Vagina (tissue), 2 donors: ENCODE measurements at regions not wholly inside any gene's neighbourhood (a gene's known extent, or its start where the extent isn't known, plus 50 kb on each side); places are given as distances from the start of the nearest gene placed in this dataset.
A peak's percentile ranks its signal among the peaks of the same experiment; 100 is the strongest.
"Not testable (repeated sequence)": the region's sequence is repeated elsewhere in the genome, so short reads cannot be mapped to it uniquely, and the experiment has no call there.

Source experiments
- DNase-seq, 2 donors: peaks; one replicate each; pipeline ENCODE4 v3.0.0-alpha.2; 2017; ENCODE audit errors: extremely low spot score in 2 of 2
- H3K27ac ChIP-seq: fragments of 200-600 bp; sonication (generic); one replicate; pipeline ENCODE4 v1.5.1; 2019
- H3K27me3 ChIP-seq: fragments of 200-600 bp; sonication (generic); one replicate; pipeline ENCODE4 v1.5.1; 2019
- H3K36me3 ChIP-seq, 2 donors: fragments of 200-600 bp; sonication (generic); one replicate each; pipeline ENCODE4 v1.5.1; 2017 to 2019
- H3K4me1 ChIP-seq: fragments of 200-600 bp; sonication (generic); one replicate; pipeline ENCODE4 v1.5.1; 2019
- H3K4me3 ChIP-seq, 2 donors: fragments of 200-600 bp; sonication (generic); 1 replicate in 1 of 2; 2 replicates in 1 of 2; pipeline ENCODE4 v1.5.1; 2016 to 2019
- H3K9me3 ChIP-seq: fragments of 200-600 bp; sonication (generic); one replicate; pipeline ENCODE4 v1.5.1; 2019
- POLR2A ChIP-seq, 2 donors: fragments of 450-650 bp; IDR thresholded peaks; one replicate each; pipeline ENCODE4 v1.6.1; 2017; ENCODE audit warnings: antibody characterized with exemption in 2 of 2, mild to moderate bottlenecking in 2 of 2, moderate library complexity in 2 of 2
- POLR2AphosphoS5 ChIP-seq, 2 donors: sonication (generic); formaldehyde crosslinking; IDR thresholded peaks; one replicate each; pipeline ENCODE4 v1.9.0; 2017; ENCODE audit warnings: antibody characterized with exemption in 2 of 2, mild to moderate bottlenecking in 2 of 2, low read depth in 1 of 2; ENCODE audit not compliant: insufficient read depth in 1 of 2
- intact Hi-C: fragments of 100-400 bp; cut with DNase I; formaldehyde crosslinking; loops from one replicate; pipeline ENCODE4 v1.15.1; 2023
- TF ChIP-seq, protein P1 (sequence below), 3 experiments: fragments of 450-650 bp in 2 of 3; fragments of 200-600 bp in 1 of 3; sonication (generic) in 1 of 3; IDR thresholded peaks; one replicate each; pipeline ENCODE4 v1.5.1; 2017 to 2019; ENCODE audit warnings: antibody characterized with exemption in 3 of 3, mild to moderate bottlenecking in 2 of 3, moderate library complexity in 2 of 3

DNA sequence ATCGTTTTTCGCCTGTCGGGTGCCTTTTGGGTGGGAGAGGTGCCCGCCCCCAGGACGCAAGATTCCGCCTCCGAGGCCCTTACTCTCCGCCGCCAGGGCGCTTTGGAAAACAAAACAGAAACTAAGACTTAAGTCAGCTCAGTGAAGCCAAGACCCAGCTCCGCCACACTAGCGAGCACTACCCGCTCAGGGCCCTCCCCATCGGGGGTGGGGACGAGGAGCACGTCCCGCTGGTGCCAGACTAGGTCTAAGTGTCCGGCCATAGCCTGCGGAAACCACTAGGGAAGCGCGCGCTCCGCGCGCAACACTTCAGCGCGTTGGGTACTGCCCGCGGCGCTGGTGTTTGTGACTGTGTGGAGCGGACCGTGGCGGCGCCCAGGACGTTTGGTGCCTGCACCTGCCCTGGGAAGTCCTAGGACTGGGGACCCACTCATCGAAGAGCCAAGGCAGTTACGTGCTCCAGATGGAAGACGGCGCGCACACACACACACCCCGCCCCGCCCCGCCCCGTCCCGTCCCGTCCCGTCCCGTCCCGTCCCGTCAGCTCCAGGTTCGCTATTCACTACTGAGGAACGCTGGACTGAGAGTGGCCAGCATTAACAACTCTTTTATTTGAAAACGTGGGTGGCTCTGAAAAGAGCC is 57.6 kb upstream of the BOLA1 start:
- H3K27me3 ChIP-seq, H3K4me3 ChIP-seq, DNase-seq, H3K9me3 ChIP-seq, intact Hi-C loops, H3K27ac ChIP-seq, H3K36me3 ChIP-seq: not testable (repeated sequence)
- H3K4me1 ChIP-seq: peaks cover 29% of the 10 kb centered on the region

DNA sequence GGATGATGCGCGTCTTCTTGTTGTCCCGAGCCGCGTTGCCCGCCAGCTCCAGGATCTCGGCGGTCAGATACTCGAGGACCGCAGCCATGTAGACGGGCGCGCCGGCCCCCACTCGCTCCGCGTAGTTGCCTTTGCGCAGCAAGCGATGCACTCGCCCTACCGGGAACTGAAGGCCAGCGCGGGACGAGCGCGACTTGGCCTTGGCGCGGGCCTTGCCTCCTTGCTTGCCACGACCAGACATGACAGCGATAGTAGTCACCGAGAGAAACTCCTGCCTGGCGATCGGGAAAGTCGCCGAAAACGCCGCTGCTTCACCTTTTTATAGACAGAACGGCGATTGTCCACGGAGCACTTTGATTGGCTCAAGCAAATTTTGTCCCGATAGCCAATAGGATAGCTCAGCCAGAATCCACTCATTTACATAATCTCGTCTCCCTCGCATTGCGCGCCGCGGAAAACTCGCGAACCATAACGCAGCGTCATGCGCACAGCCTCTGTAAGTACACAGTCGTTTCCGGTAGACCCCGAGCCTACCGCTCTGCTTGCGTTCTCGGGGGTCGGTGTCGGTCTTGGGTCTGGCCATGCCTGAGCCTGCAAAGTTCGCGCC is 56.8 kb upstream of the BOLA1 start:
- H3K27ac ChIP-seq, intact Hi-C loops, H3K9me3 ChIP-seq, H3K4me3 ChIP-seq, H3K27me3 ChIP-seq, DNase-seq, H3K36me3 ChIP-seq: not testable (repeated sequence)
- H3K4me1 ChIP-seq: peaks cover 36% of the 10 kb centered on the region

DNA sequence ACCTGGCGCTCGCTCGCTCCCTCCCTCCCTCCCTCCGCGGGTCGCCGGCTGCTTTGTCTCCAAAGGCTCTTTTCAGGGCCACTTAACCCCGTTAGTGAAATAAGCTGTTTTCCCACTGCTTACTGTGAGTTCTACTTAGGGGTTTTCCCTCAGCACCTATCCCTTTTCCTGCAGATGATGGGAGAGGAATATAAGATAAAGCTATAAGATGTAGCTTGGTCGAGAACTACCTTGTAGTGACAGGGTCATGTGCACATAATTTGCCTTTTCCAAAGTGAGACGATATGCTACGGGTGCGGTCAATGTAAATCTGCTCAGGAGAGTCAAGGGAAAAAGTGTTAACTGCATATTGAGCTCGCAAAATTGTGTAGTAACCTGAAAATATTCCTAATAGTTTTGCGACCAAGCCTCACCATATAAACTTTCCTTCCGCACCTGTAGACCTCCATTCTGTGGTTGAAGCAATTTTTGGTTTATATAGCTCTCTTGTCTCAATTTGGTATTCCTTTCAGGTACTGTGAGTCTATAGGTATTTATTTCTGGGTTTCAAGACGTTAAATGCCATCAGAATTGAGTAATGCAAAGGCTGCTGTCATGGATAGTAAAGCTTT is 55.8 kb upstream of the BOLA1 start:
- Histone ChIP-seq H3K27me3 (no peaks in the 10 kb centered on the region), H3K9me3 (no peaks in the 10 kb centered on the region), H3K27ac (peak overlapping the region; percentile 56), H3K4me3 (peak overlapping the region; percentile 44), H3K4me1 (peaks cover 44% of the 10 kb centered on the region), H3K36me3 (no peaks in the 10 kb centered on the region)
- DNase-seq: no peak
- TF ChIP-seq POLR2AphosphoS5 (IDR thresholded peaks at IDR 0.05; ENCODE audit: insufficient read depth in 1 of 2, low read depth in 1 of 2): peak in 1 of 2 donors; percentile 59
- TF ChIP-seq, protein P1, sequence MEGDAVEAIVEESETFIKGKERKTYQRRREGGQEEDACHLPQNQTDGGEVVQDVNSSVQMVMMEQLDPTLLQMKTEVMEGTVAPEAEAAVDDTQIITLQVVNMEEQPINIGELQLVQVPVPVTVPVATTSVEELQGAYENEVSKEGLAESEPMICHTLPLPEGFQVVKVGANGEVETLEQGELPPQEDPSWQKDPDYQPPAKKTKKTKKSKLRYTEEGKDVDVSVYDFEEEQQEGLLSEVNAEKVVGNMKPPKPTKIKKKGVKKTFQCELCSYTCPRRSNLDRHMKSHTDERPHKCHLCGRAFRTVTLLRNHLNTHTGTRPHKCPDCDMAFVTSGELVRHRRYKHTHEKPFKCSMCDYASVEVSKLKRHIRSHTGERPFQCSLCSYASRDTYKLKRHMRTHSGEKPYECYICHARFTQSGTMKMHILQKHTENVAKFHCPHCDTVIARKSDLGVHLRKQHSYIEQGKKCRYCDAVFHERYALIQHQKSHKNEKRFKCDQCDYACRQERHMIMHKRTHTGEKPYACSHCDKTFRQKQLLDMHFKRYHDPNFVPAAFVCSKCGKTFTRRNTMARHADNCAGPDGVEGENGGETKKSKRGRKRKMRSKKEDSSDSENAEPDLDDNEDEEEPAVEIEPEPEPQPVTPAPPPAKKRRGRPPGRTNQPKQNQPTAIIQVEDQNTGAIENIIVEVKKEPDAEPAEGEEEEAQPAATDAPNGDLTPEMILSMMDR (IDR thresholded peaks at IDR 0.05): no peak
- intact Hi-C loops: no loop called here

DNA sequence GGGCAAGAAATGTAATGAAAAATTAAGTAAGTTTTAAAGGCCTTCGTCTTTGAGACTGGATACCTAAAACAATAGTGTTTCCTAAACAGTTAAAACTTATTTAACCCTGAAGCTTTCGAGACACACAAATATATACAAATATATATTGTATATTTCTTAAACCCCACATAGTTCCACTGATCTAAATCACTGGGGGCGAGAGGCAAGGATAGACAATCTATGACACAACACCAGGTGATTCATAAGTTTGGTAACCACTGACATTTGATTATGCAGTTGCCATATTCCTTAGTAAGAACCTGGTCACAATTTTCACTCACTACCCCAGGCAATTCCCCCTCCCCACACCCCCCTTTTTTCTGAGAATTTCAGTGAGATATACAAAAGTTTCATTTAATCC is 55.3 kb upstream of the BOLA1 start:
- Histone ChIP-seq H3K27ac (no peak overlapping the region), H3K4me1 (peaks cover 50% of the 10 kb centered on the region)

DNA sequence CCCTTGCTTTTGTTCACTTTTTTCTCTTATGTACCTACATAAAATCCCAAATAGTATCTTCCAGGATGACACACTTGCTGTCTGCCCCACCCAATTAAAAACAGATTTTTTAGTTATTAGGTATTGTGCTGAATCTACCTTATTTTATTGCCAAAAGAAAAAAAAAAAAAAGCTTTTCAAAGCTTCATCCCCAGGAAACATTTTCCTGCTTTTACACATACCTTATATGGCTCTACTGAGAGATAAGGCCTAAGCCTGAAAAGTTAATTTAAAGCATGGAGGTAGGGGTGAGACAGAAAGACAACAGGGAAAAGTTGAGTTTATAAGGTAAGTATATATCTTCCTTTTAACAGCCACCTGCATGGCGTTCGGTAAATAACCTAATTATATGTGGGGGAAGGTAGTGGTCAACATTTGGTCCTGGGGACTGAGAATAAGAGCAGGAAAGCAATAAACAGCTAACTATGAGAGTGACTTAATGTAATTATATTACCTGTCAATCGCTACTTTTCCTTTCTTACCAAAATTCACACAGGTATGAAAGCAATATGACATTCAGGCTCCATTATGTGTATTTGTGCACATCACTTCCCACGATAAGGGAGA is 54.6 kb upstream of the BOLA1 start:
- Histone ChIP-seq H3K9me3 (no peaks in the 10 kb centered on the region), H3K27me3 (no peaks in the 10 kb centered on the region), H3K36me3 (no peaks in the 10 kb centered on the region), H3K27ac (peak overlapping the region; percentile 6), H3K4me1 (peaks cover 56% of the 10 kb centered on the region), H3K4me3 (no peak overlapping the region)
- intact Hi-C loops: no loop called here
- TF ChIP-seq POLR2AphosphoS5 (IDR thresholded peaks at IDR 0.05; ENCODE audit: insufficient read depth in 1 of 2, low read depth in 1 of 2): no peak
- TF ChIP-seq POLR2A (IDR thresholded peaks at IDR 0.05): no peak
- TF ChIP-seq, protein P1 (IDR thresholded peaks at IDR 0.05): no peak
- DNase-seq: no peak

More for the DNA sequence above, 55.3 kb upstream of the BOLA1 start:
- TF ChIP-seq POLR2AphosphoS5 (IDR thresholded peaks at IDR 0.05; ENCODE audit: insufficient read depth in 1 of 2, low read depth in 1 of 2) (no peak), POLR2A (IDR thresholded peaks at IDR 0.05) (no peak)
- TF ChIP-seq, protein P1 (IDR thresholded peaks at IDR 0.05): no peak
- no peaks in the 10 kb centered on the region for H3K9me3 ChIP-seq
- H3K4me3 ChIP-seq: peak overlapping the region; percentile 44
- intact Hi-C loops: no loop called here
- H3K36me3 ChIP-seq: no peaks in the 10 kb centered on the region
- no peak for DNase-seq
- H3K27me3 ChIP-seq: no peaks in the 10 kb centered on the region

DNA sequence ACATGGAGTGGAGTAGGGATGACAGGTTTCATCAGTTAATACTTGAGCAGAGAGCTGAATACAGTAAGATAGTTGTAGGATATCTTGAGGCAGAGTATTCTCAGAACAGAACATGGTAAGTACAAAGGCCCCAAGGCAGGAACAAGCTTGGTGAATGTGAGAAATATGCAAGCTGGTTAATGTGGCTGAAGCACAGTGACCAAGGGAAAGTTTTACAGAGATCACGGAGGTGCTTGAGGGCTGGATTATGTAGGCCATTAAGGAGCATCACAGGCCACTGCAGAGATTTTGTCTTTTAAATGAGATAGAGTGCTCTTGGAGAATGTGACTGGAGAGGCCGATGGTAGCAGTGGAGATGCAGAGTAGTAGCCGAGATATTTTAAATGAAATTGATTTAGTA is 54.0 kb upstream of the BOLA1 start:
- H3K27ac ChIP-seq: peak overlapping the region; percentile 6
- TF ChIP-seq POLR2AphosphoS5 (IDR thresholded peaks at IDR 0.05; ENCODE audit: insufficient read depth in 1 of 2, low read depth in 1 of 2): no peak
- TF ChIP-seq, protein P1 (IDR thresholded peaks at IDR 0.05): no peak
- no peak for TF ChIP-seq POLR2A (IDR thresholded peaks at IDR 0.05)
- intact Hi-C loops: no loop called here
- DNase-seq: no peak
- no peaks in the 10 kb centered on the region for H3K9me3 ChIP-seq
- H3K36me3 ChIP-seq: no peaks in the 10 kb centered on the region
- H3K4me1 ChIP-seq: peaks cover 60% of the 10 kb centered on the region
- H3K4me3 ChIP-seq: no peak overlapping the region
- no peaks in the 10 kb centered on the region for H3K27me3 ChIP-seq
